GM18951 (cell line): ENCODE measurements at regions not wholly inside any gene's neighbourhood (a gene's known extent, or its start where the extent isn't known, plus 50 kb on each side); places are given as distances from the start of the nearest gene placed in this dataset.
"Not testable (repeated sequence)": the region's sequence is repeated elsewhere in the genome, so short reads cannot be mapped to it uniquely, and the experiment has no call there.

Experiments used
- POLR2A ChIP-seq: IDR thresholded peaks from 4 replicates; pipeline ENCODE4 v1.6.1; 2011; ENCODE audit warnings: mild to moderate bottlenecking; ENCODE audit not compliant: insufficient read length, insufficient read depth; ENCODE audit errors: extremely low read depth
- in situ Hi-C: fragments of 300-500 bp; cut with MboI; formaldehyde crosslinking; loops from one replicate; pipeline ENCODE4 v1.12.0; 2022; ENCODE audit warnings: low sequenced_read_pairs, mixed read lengths, inconsistent platforms; ENCODE audit not compliant: unreplicated experiment

- TF ChIP-seq POLR2A = no peak
- in situ Hi-C loops = no loop called here
Observed at GRCh38 chr18:961644-962355, 57.1 kb downstream of the ADCYAP1 start.

GRCh38 chr18:963276-963675 is 58.6 kb downstream of the ADCYAP1 start:
- no peak for TF ChIP-seq POLR2A
- in situ Hi-C loops = no loop called here

GRCh38 chr18:965921-966758 is 61.5 kb downstream of the ADCYAP1 start:
- no peak for TF ChIP-seq POLR2A
- in situ Hi-C loops = no loop called here

- in situ Hi-C loops = no loop called here
- TF ChIP-seq POLR2A = no peak
Observed at GRCh38 chr18:966759-967576, 62.3 kb downstream of the ADCYAP1 start.

GRCh38 chr18:968910-969309 is 64.2 kb downstream of the ADCYAP1 start:
- in situ Hi-C loops = not testable (repeated sequence)

GRCh38 chr18:969311-969710 is 64.6 kb downstream of the ADCYAP1 start:
- in situ Hi-C loops = not testable (repeated sequence)

- in situ Hi-C loops = not testable (repeated sequence)
Observed at GRCh38 chr18:974606-975005, 69.9 kb downstream of the ADCYAP1 start.

GRCh38 chr18:976393-977128 is 71.9 kb downstream of the ADCYAP1 start:
- in situ Hi-C loops = not testable (repeated sequence)

GRCh38 chr18:977327-977726 is 72.7 kb downstream of the ADCYAP1 start:
- in situ Hi-C loops = not testable (repeated sequence)

- in situ Hi-C loops = not testable (repeated sequence)
Observed at GRCh38 chr18:977732-978131, 73.1 kb downstream of the ADCYAP1 start.

- in situ Hi-C loops = no loop called here
- TF ChIP-seq POLR2A = no peak
Observed at GRCh38 chr18:980586-980985, 75.9 kb downstream of the ADCYAP1 start.

GRCh38 chr18:984004-984403 is 79.3 kb downstream of the ADCYAP1 start:
- no peak for TF ChIP-seq POLR2A
- in situ Hi-C loops = no loop called here

- TF ChIP-seq POLR2A = no peak
- in situ Hi-C loops = no loop called here
Observed at GRCh38 chr18:985212-985661, 80.6 kb downstream of the ADCYAP1 start.
